ENCODE measurements at regions not wholly inside any gene's neighbourhood (a gene's known extent, or its start where the extent isn't known, plus 50 kb on each side); places are given as distances from the start of the nearest gene placed in this dataset.

DNA sequence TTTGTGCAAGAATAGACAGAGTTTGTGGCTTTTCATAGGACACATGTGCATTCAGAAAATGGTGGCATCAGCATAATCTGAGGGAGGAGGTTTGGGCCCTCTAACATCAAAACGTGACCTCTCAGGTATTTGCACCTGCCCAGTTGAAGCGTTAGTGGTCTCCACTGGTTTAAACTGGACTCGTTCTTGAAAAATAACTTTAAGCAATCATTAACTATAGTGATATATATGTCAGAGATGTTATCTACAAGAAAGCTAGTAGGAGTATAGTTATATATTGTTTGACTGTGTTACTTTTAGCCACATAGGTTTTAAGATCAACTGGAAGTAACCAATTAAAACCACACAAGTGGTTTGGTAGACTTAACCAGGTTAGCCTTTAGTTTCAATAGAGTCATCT, 607.4 kb downstream of the MAFB start:
- Histone ChIP-seq H3K27ac (ENCODE audit: low read depth, low read length) (no peak overlapping the region), H3K9me2 (replicated peaks; ENCODE audit: control insufficient read depth, low read length) (no peaks in the 10 kb centered on the region), H3K4me2 (ENCODE audit: low read length) (no peak overlapping the region), H3K4me3 (ENCODE audit: low read length) (no peak overlapping the region), H4K20me1 (ENCODE audit: control insufficient read depth, insufficient read depth, low read depth, low read length) (no peaks in the 10 kb centered on the region), H3K9me3 (ENCODE audit: control insufficient read depth, insufficient read depth, low read length) (no peaks in the 10 kb centered on the region), H3F3A (ENCODE audit: control insufficient read depth, insufficient read depth) (no peaks in the 10 kb centered on the region), H3K4me1 (ENCODE audit: control insufficient read depth, low read length) (no peaks in the 10 kb centered on the region), H3K79me2 (ENCODE audit: control insufficient read depth, low read length) (no peaks in the 10 kb centered on the region), H3K27me3 (ENCODE audit: control insufficient read depth, low read length) (no peaks in the 10 kb centered on the region), H3K36me3 (ENCODE audit: control insufficient read depth, low read length) (no peaks in the 10 kb centered on the region)
- TF ChIP-seq EZH2phosphoT487 (IDR thresholded peaks at IDR 0.05; ENCODE audit: borderline replicate concordance, low read length) = no peak
- TF ChIP-seq, protein P1, sequence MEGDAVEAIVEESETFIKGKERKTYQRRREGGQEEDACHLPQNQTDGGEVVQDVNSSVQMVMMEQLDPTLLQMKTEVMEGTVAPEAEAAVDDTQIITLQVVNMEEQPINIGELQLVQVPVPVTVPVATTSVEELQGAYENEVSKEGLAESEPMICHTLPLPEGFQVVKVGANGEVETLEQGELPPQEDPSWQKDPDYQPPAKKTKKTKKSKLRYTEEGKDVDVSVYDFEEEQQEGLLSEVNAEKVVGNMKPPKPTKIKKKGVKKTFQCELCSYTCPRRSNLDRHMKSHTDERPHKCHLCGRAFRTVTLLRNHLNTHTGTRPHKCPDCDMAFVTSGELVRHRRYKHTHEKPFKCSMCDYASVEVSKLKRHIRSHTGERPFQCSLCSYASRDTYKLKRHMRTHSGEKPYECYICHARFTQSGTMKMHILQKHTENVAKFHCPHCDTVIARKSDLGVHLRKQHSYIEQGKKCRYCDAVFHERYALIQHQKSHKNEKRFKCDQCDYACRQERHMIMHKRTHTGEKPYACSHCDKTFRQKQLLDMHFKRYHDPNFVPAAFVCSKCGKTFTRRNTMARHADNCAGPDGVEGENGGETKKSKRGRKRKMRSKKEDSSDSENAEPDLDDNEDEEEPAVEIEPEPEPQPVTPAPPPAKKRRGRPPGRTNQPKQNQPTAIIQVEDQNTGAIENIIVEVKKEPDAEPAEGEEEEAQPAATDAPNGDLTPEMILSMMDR (IDR thresholded peaks at IDR 0.05; ENCODE audit: low read depth, low read length, poor library complexity, severe bottlenecking) = no peak

DNA sequence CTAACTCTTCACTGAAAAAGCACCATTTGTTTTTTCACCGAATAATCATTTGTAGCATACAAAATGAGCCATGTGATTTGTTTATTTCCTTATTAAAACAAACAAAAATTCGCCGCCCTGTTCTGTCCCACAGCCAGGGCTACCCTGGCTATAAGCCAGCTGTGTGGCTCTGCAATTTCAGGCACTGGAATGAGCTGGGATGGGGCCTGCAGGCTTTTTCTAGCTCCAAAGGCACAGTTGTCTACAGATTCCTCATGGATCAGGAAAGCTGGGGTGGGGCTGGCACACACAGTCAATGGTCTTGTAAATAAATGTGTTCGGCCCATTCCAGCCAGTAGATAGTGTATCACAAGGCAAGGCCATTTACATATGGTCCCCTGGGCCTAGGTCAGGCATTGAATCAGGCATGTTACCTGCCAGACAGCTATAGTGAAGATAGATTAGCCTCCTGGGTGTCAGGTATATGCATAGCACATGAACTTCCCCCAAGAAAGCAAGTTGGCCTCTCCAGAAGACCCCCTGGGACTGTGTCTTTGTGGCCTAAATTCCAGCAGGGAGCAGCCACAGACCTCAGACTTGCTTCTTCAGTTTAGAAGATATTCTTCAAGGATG, 608.9 kb downstream of the MAFB start:
- TF ChIP-seq EZH2phosphoT487 (IDR thresholded peaks at IDR 0.05; ENCODE audit: borderline replicate concordance, low read length) = no peak
- TF ChIP-seq, protein P1 (IDR thresholded peaks at IDR 0.05; ENCODE audit: low read depth, low read length, poor library complexity, severe bottlenecking) = no peak
- H4K20me1 ChIP-seq (ENCODE audit: control insufficient read depth, insufficient read depth, low read depth, low read length) = no peaks in the 10 kb centered on the region

DNA sequence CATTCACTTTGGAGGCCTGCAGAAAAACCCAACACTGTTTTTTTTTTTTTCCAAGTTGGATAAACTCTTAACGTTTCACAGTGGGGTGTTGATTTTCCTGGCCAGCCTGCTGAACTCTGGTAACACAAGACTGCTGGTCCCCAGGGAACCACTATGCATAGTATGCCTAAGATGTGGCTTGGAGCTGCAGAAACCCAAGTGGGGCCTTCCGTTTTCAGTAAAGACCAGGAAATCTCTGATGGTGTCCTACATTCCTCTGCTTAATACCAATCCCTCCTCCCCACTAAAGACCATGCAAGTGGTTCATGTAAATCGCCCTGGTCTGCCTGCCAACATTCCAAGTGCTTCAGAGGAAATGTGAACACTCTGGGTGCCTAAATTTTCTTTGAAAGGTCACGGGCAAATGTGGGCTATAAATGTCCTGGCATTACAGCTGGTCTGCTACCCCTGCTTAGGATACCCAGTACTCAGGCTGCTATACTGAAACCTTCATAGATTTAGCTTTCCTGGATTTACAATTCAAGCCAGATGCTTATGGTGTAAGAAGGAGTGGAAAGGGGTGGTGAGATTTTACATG, 615.4 kb downstream of the MAFB start:
- Histone ChIP-seq H3K4me3 (ENCODE audit: low read length) (no peak overlapping the region), H4K20me1 (ENCODE audit: control insufficient read depth, insufficient read depth, low read depth, low read length) (no peaks in the 10 kb centered on the region), H3K36me3 (ENCODE audit: control insufficient read depth, low read length) (no peaks in the 10 kb centered on the region), H3K9me2 (replicated peaks; ENCODE audit: control insufficient read depth, low read length) (no peaks in the 10 kb centered on the region), H3K4me1 (ENCODE audit: control insufficient read depth, low read length) (no peaks in the 10 kb centered on the region), H3K4me2 (ENCODE audit: low read length) (no peak overlapping the region), H3K79me2 (ENCODE audit: control insufficient read depth, low read length) (no peaks in the 10 kb centered on the region), H3K9me3 (ENCODE audit: control insufficient read depth, insufficient read depth, low read length) (no peaks in the 10 kb centered on the region), H3K27ac (ENCODE audit: low read depth, low read length) (no peak overlapping the region), H3F3A (ENCODE audit: control insufficient read depth, insufficient read depth) (no peaks in the 10 kb centered on the region), H3K27me3 (ENCODE audit: control insufficient read depth, low read length) (no peaks in the 10 kb centered on the region)
- no peak for TF ChIP-seq EZH2phosphoT487 (IDR thresholded peaks at IDR 0.05; ENCODE audit: borderline replicate concordance, low read length)
- TF ChIP-seq, protein P1 (IDR thresholded peaks at IDR 0.05; ENCODE audit: low read depth, low read length, poor library complexity, severe bottlenecking) = no peak

More for the DNA sequence above, 608.9 kb downstream of the MAFB start:
- Histone ChIP-seq H3K4me2 (ENCODE audit: low read length) (no peak overlapping the region), H3K4me1 (ENCODE audit: control insufficient read depth, low read length) (no peaks in the 10 kb centered on the region), H3K27me3 (ENCODE audit: control insufficient read depth, low read length) (no peaks in the 10 kb centered on the region), H3K36me3 (ENCODE audit: control insufficient read depth, low read length) (no peaks in the 10 kb centered on the region), H3F3A (ENCODE audit: control insufficient read depth, insufficient read depth) (no peaks in the 10 kb centered on the region), H3K4me3 (ENCODE audit: low read length) (no peak overlapping the region), H3K9me2 (replicated peaks; ENCODE audit: control insufficient read depth, low read length) (no peaks in the 10 kb centered on the region), H3K27ac (ENCODE audit: low read depth, low read length) (no peak overlapping the region), H3K79me2 (ENCODE audit: control insufficient read depth, low read length) (no peaks in the 10 kb centered on the region), H3K9me3 (ENCODE audit: control insufficient read depth, insufficient read depth, low read length) (no peaks in the 10 kb centered on the region)

Data from DOHH2 (cell line).